ENCODE measurements at regions not wholly inside any gene's neighbourhood (a gene's known extent, or its start where the extent isn't known, plus 50 kb on each side); places are given as distances from the start of the nearest gene placed in this dataset.

GRCh38 chr10:101286248-101287046 lies 57.2 kb upstream of the LBX1 start:
- H3K9ac ChIP-seq (ENCODE audit: control insufficient read depth, extremely low read depth, insufficient read depth, low read length) = no peak overlapping the region
- DNase-seq (ENCODE audit: low read depth, low spot score) = no peak
- H3K4me2 ChIP-seq (ENCODE audit: control insufficient read depth, extremely low read depth, insufficient read depth, low read depth, low read length) = no peak overlapping the region
- H3K4me1 ChIP-seq (ENCODE audit: control insufficient read depth, extremely low read depth, insufficient read depth, low read length) = no peaks in the 10 kb centered on the region
- no peak overlapping the region for H3K27ac ChIP-seq (ENCODE audit: control insufficient read depth, insufficient read depth, low read length)
- no peak for FAIRE-seq
- H3K27me3 ChIP-seq (ENCODE audit: control insufficient read depth, extremely low read depth, insufficient read depth, low read length) = peaks cover 82% of the 10 kb centered on the region
- no peaks in the 10 kb centered on the region for H3K9me1 ChIP-seq (ENCODE audit: control insufficient read depth, extremely low read depth, insufficient read depth, low read length)
- H3K4me3 ChIP-seq (ENCODE audit: control insufficient read depth in 2 of 3, extremely low read depth in 1 of 3, insufficient read depth in 2 of 3, low read depth in 1 of 3, low read length in 3 of 3) = no peak overlapping the region
- H3K79me2 ChIP-seq (ENCODE audit: control insufficient read depth, insufficient read depth, low read length) = no peaks in the 10 kb centered on the region
- H4K20me1 ChIP-seq (ENCODE audit: control insufficient read depth, extremely low read depth, insufficient read depth, low read length) = no peaks in the 10 kb centered on the region
- no peaks in the 10 kb centered on the region for H3K9me3 ChIP-seq (ENCODE audit: control insufficient read depth, low read depth, low read length)
- TF ChIP-seq CTCF (optimal IDR thresholded peaks at IDR 0.05 in 1 of 3, IDR thresholded peaks at IDR 0.05 in 1 of 3, conservative IDR thresholded peaks at IDR 0.05 in 1 of 3; ENCODE audit: extremely low read depth in 1 of 3, insufficient read depth in 2 of 3, low read length in 3 of 3) (no peak), EZH2 (IDR thresholded peaks at IDR 0.05; ENCODE audit: low read length) (no peak)
- dilution Hi-C loops (cut with MboI; ENCODE audit: extremely low pct_ligation_motif_present, low sequenced_read_pairs) = no loop called here
- H3K36me3 ChIP-seq (ENCODE audit: control insufficient read depth in 2 of 2, extremely low read depth in 1 of 2, insufficient read depth in 2 of 2, low read length in 2 of 2) = no peaks in the 10 kb centered on the region
- no peak overlapping the region for H2AFZ ChIP-seq (ENCODE audit: control insufficient read depth, low read length)

- Histone ChIP-seq H3K79me2 (ENCODE audit: control insufficient read depth, insufficient read depth, low read length) (no peaks in the 10 kb centered on the region), H3K36me3 (ENCODE audit: control insufficient read depth in 2 of 2, extremely low read depth in 1 of 2, insufficient read depth in 2 of 2, low read length in 2 of 2) (no peaks in the 10 kb centered on the region), H3K9ac (ENCODE audit: control insufficient read depth, extremely low read depth, insufficient read depth, low read length) (no peak overlapping the region), H3K4me2 (ENCODE audit: control insufficient read depth, extremely low read depth, insufficient read depth, low read depth, low read length) (no peak overlapping the region), H3K4me1 (ENCODE audit: control insufficient read depth, extremely low read depth, insufficient read depth, low read length) (no peaks in the 10 kb centered on the region), H3K4me3 (ENCODE audit: control insufficient read depth in 2 of 3, extremely low read depth in 1 of 3, insufficient read depth in 2 of 3, low read depth in 1 of 3, low read length in 3 of 3) (no peak overlapping the region), H3K9me3 (ENCODE audit: control insufficient read depth, low read depth, low read length) (no peaks in the 10 kb centered on the region), H3K27ac (ENCODE audit: control insufficient read depth, insufficient read depth, low read length) (no peak overlapping the region), H2AFZ (ENCODE audit: control insufficient read depth, low read length) (no peak overlapping the region), H3K27me3 (ENCODE audit: control insufficient read depth, extremely low read depth, insufficient read depth, low read length) (peaks cover 86% of the 10 kb centered on the region), H3K9me1 (ENCODE audit: control insufficient read depth, extremely low read depth, insufficient read depth, low read length) (no peaks in the 10 kb centered on the region), H4K20me1 (ENCODE audit: control insufficient read depth, extremely low read depth, insufficient read depth, low read length) (no peaks in the 10 kb centered on the region)
- dilution Hi-C loops (cut with MboI; ENCODE audit: extremely low pct_ligation_motif_present, low sequenced_read_pairs) = no loop called here
- TF ChIP-seq CTCF (optimal IDR thresholded peaks at IDR 0.05 in 1 of 3, IDR thresholded peaks at IDR 0.05 in 1 of 3, conservative IDR thresholded peaks at IDR 0.05 in 1 of 3; ENCODE audit: extremely low read depth in 1 of 3, insufficient read depth in 2 of 3, low read length in 3 of 3) = no peak
- FAIRE-seq (no peak), DNase-seq (ENCODE audit: low read depth, low spot score) (no peak)
Observed at GRCh38 chr10:101287183-101287996, 58.1 kb upstream of the LBX1 start.
